SK-N-SH (cell line): ENCODE measurements at regions not wholly inside any gene's neighbourhood (a gene's known extent, or its start where the extent isn't known, plus 50 kb on each side); places are given as distances from the start of the nearest gene placed in this dataset.

ENCODE experiments used
- CHD2 ChIP-seq: fragments of 150-350 bp; IDR thresholded peaks from 2 replicates; pipeline ENCODE4 v1.6.1; 2018; ENCODE audit warnings: low read length; ENCODE audit not compliant: partially characterized antibody
- CTCF ChIP-seq: fragments of 200-600 bp; sonication (generic); IDR thresholded peaks from 2 replicates; pipeline ENCODE4 v1.6.1; 2017; ENCODE audit warnings: antibody characterized with exemption, mild to moderate bottlenecking, moderate library complexity
- EP300 ChIP-seq, 2 experiments: IDR thresholded peaks; 2 replicates each; pipeline versions ENCODE4 v1.4.0 to v1.6.1; 2012; ENCODE audit warnings: borderline replicate concordance in 1 of 2, low read depth in 1 of 2, low read length in 1 of 2
- GATA2 ChIP-seq: sonication (generic); formaldehyde crosslinking; IDR thresholded peaks from 2 replicates; pipeline ENCODE4 v1.5.0; 2020; ENCODE audit warnings: mild to moderate bottlenecking, missing genetic modification reagents
- REST ChIP-seq: IDR thresholded peaks from 2 replicates; pipeline ENCODE4 v1.6.1; 2012; ENCODE audit warnings: mild to moderate bottlenecking, low read depth, low read length, moderate library complexity

- TF ChIP-seq CTCF (no peak), CHD2 (no peak), REST (no peak), GATA2 (no peak), EP300 (IDR thresholded peaks at IDR 0.05; ENCODE audit: borderline replicate concordance in 1 of 2, low read depth in 1 of 2, low read length in 1 of 2) (no peak)
Observed at GRCh38 chr13:84129966-84130365, 247.7 kb upstream of the SLITRK1 start.
